Loucy (cell line): ENCODE measurements at regions not wholly inside any gene's neighbourhood (a gene's known extent, or its start where the extent isn't known, plus 50 kb on each side); places are given as distances from the start of the nearest gene placed in this dataset.

ENCODE experiments used
- H2AFZ ChIP-seq: fragments of 200-600 bp; sonication (generic); 2 replicates; pipeline ENCODE4 v1.6.0; 2016; ENCODE audit warnings: antibody characterized with exemption, mild to moderate bottlenecking, low read length, moderate library complexity
- H3F3A ChIP-seq: fragments of 200-600 bp; 2 replicates; pipeline ENCODE4 v1.6.0; 2016; ENCODE audit warnings: antibody characterized with exemption, low read depth, mild to moderate bottlenecking
- H3K27me3 ChIP-seq: fragments of 200-600 bp; sonication (generic); 2 replicates; pipeline ENCODE4 v1.6.1; 2014; ENCODE audit warnings: low read length, mild to moderate bottlenecking; ENCODE audit not compliant: insufficient read depth, poor library complexity, severe bottlenecking
- H3K36me3 ChIP-seq: fragments of 200-600 bp; sonication (generic); 2 replicates; pipeline ENCODE4 v1.6.1; 2016; ENCODE audit warnings: low read length; ENCODE audit not compliant: insufficient read depth
- H3K4me1 ChIP-seq: fragments of 200-600 bp; sonication (generic); 2 replicates; pipeline ENCODE4 v1.5.1; 2014; ENCODE audit warnings: low read length, mild to moderate bottlenecking; ENCODE audit not compliant: insufficient read depth, poor library complexity, severe bottlenecking
- H3K4me2 ChIP-seq: fragments of 200-600 bp; sonication (generic); 2 replicates; pipeline ENCODE4 v1.6.0; 2014; ENCODE audit warnings: antibody characterized with exemption, low read length, low read depth, mild to moderate bottlenecking; ENCODE audit not compliant: poor library complexity, severe bottlenecking
- H3K4me3 ChIP-seq: fragments of 200-600 bp; sonication (generic); 2 replicates; pipeline ENCODE4 v1.5.1; 2014; ENCODE audit warnings: low read length, mild to moderate bottlenecking, mixed read lengths; ENCODE audit not compliant: poor library complexity, severe bottlenecking
- H3K79me2 ChIP-seq: fragments of 200-600 bp; sonication (generic); 2 replicates; pipeline ENCODE4 v1.6.1; 2014; ENCODE audit warnings: low read length; ENCODE audit not compliant: insufficient read depth
- H3K9ac ChIP-seq: fragments of 200-600 bp; sonication (generic); 2 replicates; pipeline ENCODE4 v1.6.0; 2014; ENCODE audit warnings: mild to moderate bottlenecking, low read depth, low read length, moderate library complexity; ENCODE audit not compliant: poor library complexity, severe bottlenecking
- H3K9me2 ChIP-seq: fragments of 200-600 bp; sonication (generic); replicated peaks from 2 replicates; pipeline ENCODE4 v1.6.1; 2016; ENCODE audit warnings: low read depth, low read length, mixed read lengths
- H3K9me3 ChIP-seq: fragments of 200-600 bp; sonication (generic); 2 replicates; pipeline ENCODE4 v1.6.1; 2014; ENCODE audit warnings: mild to moderate bottlenecking, antibody characterized with exemption, low read length, low read depth; ENCODE audit not compliant: insufficient read depth
- H4K20me1 ChIP-seq: fragments of 200-600 bp; sonication (generic); 2 replicates; pipeline ENCODE4 v1.6.0; 2014; ENCODE audit warnings: antibody characterized with exemption, low read length, mild to moderate bottlenecking; ENCODE audit not compliant: insufficient read depth, poor library complexity, severe bottlenecking
- EZH2phosphoT487 ChIP-seq: fragments of 200-600 bp; IDR thresholded peaks from 2 replicates; pipeline ENCODE4 v1.6.1; 2018; ENCODE audit warnings: antibody characterized with exemption, mild to moderate bottlenecking, moderate library complexity, borderline replicate concordance
- TF ChIP-seq, protein P1 (sequence below): fragments of 200-600 bp; sonication (generic); conservative IDR thresholded peaks from 2 replicates; pipeline ENCODE4 v1.5.1; 2014; ENCODE audit warnings: mild to moderate bottlenecking, antibody characterized with exemption, low read length

DNA sequence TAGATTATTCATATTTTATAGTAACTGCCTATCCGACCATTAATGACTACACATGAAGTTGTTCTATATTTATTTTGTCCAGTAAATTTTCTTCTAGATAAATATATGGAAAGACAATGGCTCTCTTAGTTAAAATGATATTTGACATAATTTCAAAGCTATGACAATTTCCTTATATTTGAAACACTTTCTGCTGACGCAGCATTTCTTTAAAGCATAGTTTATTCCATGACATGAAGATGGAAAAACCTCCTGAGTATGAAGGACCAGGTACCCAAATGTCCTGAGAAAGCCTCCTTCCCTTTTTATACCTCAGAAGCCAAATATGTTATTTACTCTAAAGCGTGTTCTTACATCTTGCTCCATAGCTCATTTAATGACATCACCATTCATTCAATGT is 831.6 kb downstream of the EFNB2 start:
- Histone ChIP-seq H4K20me1 (no peaks in the 10 kb centered on the region), H3K4me2 (no peak overlapping the region), H3K9ac (no peak overlapping the region), H3K9me2 (no peaks in the 10 kb centered on the region), H3K4me1 (no peaks in the 10 kb centered on the region), H3F3A (no peaks in the 10 kb centered on the region), H3K27me3 (no peaks in the 10 kb centered on the region), H3K4me3 (no peak overlapping the region), H3K9me3 (no peaks in the 10 kb centered on the region), H3K79me2 (no peaks in the 10 kb centered on the region), H3K36me3 (no peaks in the 10 kb centered on the region), H2AFZ (no peak overlapping the region)
- TF ChIP-seq, protein P1, sequence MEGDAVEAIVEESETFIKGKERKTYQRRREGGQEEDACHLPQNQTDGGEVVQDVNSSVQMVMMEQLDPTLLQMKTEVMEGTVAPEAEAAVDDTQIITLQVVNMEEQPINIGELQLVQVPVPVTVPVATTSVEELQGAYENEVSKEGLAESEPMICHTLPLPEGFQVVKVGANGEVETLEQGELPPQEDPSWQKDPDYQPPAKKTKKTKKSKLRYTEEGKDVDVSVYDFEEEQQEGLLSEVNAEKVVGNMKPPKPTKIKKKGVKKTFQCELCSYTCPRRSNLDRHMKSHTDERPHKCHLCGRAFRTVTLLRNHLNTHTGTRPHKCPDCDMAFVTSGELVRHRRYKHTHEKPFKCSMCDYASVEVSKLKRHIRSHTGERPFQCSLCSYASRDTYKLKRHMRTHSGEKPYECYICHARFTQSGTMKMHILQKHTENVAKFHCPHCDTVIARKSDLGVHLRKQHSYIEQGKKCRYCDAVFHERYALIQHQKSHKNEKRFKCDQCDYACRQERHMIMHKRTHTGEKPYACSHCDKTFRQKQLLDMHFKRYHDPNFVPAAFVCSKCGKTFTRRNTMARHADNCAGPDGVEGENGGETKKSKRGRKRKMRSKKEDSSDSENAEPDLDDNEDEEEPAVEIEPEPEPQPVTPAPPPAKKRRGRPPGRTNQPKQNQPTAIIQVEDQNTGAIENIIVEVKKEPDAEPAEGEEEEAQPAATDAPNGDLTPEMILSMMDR = no peak

DNA sequence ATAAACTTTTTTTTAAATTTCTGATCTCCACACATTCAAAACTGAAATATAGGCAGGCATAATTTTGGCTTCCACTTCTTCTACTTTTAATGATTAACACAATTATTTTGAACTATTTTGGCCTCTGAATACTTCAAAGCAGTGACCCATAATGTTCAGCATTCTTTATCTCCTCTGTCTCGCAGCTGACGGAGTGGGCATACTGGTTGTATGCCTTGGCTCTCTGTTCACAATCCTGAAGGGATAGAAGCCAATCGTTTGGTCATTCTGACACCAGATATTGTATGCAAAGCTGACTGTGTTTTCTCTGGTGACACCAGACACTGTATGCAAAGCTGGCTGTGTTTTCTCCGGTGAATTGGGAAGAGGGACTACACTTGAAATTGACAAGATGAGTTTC is 833.0 kb downstream of the EFNB2 start:
- H3K4me3 ChIP-seq = no peak overlapping the region
- no peaks in the 10 kb centered on the region for H3K36me3 ChIP-seq
- H4K20me1 ChIP-seq = no peaks in the 10 kb centered on the region
- no peak overlapping the region for H3K4me2 ChIP-seq
- no peak overlapping the region for H2AFZ ChIP-seq
- no peaks in the 10 kb centered on the region for H3F3A ChIP-seq
- no peaks in the 10 kb centered on the region for H3K4me1 ChIP-seq
- H3K27me3 ChIP-seq = no peaks in the 10 kb centered on the region
- TF ChIP-seq EZH2phosphoT487 = no peak
- TF ChIP-seq, protein P1 = no peak
- no peaks in the 10 kb centered on the region for H3K79me2 ChIP-seq
- H3K9me2 ChIP-seq = no peaks in the 10 kb centered on the region
- H3K9ac ChIP-seq = no peak overlapping the region
- no peaks in the 10 kb centered on the region for H3K9me3 ChIP-seq

DNA sequence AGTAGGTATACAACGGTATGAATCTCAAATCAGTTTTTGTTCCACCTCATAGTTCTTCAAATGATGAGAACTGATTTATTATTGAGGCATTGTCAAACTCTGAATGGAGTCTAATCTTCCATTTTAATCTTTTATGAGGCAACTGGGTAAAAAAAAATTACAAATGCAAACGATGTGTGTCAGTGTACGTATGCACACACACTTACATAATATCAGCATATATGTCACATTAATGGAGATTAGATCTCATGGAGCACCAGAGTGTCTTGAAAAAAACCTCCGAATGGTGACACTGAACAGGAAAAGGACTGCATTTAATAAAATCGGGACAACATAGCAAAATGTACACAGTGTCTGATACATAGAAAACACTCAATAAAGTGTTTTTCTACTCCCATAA is 842.7 kb downstream of the EFNB2 start:
- Histone ChIP-seq H3K4me1 (no peaks in the 10 kb centered on the region), H3K9me3 (no peaks in the 10 kb centered on the region), H3K4me2 (no peak overlapping the region), H3K4me3 (no peak overlapping the region), H3F3A (no peaks in the 10 kb centered on the region), H3K9ac (no peak overlapping the region), H3K27me3 (no peaks in the 10 kb centered on the region), H3K79me2 (no peaks in the 10 kb centered on the region), H3K9me2 (no peaks in the 10 kb centered on the region), H2AFZ (no peak overlapping the region), H4K20me1 (no peaks in the 10 kb centered on the region), H3K36me3 (no peaks in the 10 kb centered on the region)
- TF ChIP-seq, protein P1 = no peak
- no peak for TF ChIP-seq EZH2phosphoT487
